BJ (cell line): ENCODE measurements at regions not wholly inside any gene's neighbourhood (a gene's known extent, or its start where the extent isn't known, plus 50 kb on each side); places are given as distances from the start of the nearest gene placed in this dataset.
"Not testable (repeated sequence)": the region's sequence is repeated elsewhere in the genome, so short reads cannot be mapped to it uniquely, and the experiment has no call there.

ENCODE experiments used
- CTCF ChIA-PET: fragments of 350-600 bp; formaldehyde crosslinking; extraction: SDS; loops from one replicate; lab custom pipeline; 2021; ENCODE audit warnings: antibody characterized with exemption, inconsistent platforms; lab: Yijun Ruan, JAX
- POLR2A ChIA-PET: fragments of 300-600 bp; sonication (Branson Sonifier 250); formaldehyde crosslinking; extraction: SDS; loops from one replicate; lab custom pipeline; 2021; ENCODE audit warnings: antibody characterized with exemption; lab: Charles Lee
- DNase-seq: peaks from one replicate; pipeline ENCODE4 v3.0.0-alpha.2; 2011; ENCODE audit warnings: low read depth
- H3K27me3 ChIP-seq: 2 replicates; pipeline ENCODE4 v1.6.0; 2011; ENCODE audit warnings: low read length; ENCODE audit not compliant: control insufficient read depth, insufficient read depth
- H3K36me3 ChIP-seq: 2 replicates; pipeline ENCODE4 v1.5.1; 2011; ENCODE audit warnings: low read length; ENCODE audit not compliant: control insufficient read depth, insufficient read depth
- H3K4me3 ChIP-seq: 2 replicates; pipeline ENCODE4 v1.5.1; 2011; ENCODE audit warnings: low read depth, mild to moderate bottlenecking, control low read depth, low read length
- TF ChIP-seq, protein P1 (sequence below): IDR thresholded peaks from 2 replicates; pipeline ENCODE4 v1.5.1; 2011; ENCODE audit warnings: low read depth, mild to moderate bottlenecking, control low read depth, inconsistent platforms, low read length, moderate library complexity; ENCODE audit not compliant: insufficient read depth

DNA sequence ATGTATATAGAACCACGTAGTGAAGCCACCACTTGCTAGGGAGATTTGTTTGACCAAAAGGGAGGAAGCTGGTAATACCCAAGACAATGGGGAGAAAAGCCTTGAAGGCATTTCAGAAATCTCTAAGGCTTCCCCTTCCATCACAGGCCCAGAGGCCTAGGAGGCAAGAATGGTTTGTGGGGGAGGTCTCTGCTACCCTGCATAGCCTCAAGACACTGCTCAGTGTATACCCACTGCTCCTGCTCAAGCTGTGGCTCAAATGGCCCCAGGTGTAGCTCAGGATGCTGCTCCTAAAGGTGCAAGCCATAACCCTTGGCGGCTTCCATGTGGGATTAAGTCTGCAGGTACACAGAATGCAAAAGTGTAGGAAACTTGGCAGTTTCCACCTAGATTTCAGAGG lies 1105.8 kb downstream of the GATA3 start:
- H3K36me3 ChIP-seq: no peaks in the 10 kb centered on the region
- ChIA-PET POLR2A (no interaction called here), CTCF (no interaction called here)
- no peak overlapping the region for H3K4me3 ChIP-seq
- no peaks in the 10 kb centered on the region for H3K27me3 ChIP-seq
- no peak for DNase-seq
- TF ChIP-seq, protein P1, sequence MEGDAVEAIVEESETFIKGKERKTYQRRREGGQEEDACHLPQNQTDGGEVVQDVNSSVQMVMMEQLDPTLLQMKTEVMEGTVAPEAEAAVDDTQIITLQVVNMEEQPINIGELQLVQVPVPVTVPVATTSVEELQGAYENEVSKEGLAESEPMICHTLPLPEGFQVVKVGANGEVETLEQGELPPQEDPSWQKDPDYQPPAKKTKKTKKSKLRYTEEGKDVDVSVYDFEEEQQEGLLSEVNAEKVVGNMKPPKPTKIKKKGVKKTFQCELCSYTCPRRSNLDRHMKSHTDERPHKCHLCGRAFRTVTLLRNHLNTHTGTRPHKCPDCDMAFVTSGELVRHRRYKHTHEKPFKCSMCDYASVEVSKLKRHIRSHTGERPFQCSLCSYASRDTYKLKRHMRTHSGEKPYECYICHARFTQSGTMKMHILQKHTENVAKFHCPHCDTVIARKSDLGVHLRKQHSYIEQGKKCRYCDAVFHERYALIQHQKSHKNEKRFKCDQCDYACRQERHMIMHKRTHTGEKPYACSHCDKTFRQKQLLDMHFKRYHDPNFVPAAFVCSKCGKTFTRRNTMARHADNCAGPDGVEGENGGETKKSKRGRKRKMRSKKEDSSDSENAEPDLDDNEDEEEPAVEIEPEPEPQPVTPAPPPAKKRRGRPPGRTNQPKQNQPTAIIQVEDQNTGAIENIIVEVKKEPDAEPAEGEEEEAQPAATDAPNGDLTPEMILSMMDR: no peak

DNA sequence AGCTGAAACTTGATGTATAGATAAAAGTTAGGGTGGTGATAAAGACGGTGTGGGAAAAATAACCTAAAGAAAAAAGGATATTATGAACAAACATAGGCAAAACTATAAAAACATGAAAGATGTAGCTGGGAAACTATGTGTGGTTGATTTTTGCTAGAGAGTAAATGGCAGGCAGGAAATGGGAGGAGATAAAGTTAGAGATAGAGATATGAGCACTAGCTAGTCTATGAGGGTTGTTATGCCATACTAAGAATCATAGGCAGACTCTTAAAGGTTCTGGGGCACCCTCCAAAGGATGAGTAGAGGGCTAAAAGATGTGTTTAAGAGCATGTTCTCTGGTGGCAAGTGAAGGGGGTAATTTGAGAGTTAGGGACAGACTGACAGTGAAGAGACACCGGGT lies 1109.2 kb downstream of the GATA3 start:
- Histone ChIP-seq H3K27me3 (no peaks in the 10 kb centered on the region), H3K36me3 (no peaks in the 10 kb centered on the region), H3K4me3 (no peak overlapping the region)
- ChIA-PET POLR2A (no interaction called here), CTCF (no interaction called here)
- TF ChIP-seq, protein P1: no peak
- DNase-seq: no peak

DNA sequence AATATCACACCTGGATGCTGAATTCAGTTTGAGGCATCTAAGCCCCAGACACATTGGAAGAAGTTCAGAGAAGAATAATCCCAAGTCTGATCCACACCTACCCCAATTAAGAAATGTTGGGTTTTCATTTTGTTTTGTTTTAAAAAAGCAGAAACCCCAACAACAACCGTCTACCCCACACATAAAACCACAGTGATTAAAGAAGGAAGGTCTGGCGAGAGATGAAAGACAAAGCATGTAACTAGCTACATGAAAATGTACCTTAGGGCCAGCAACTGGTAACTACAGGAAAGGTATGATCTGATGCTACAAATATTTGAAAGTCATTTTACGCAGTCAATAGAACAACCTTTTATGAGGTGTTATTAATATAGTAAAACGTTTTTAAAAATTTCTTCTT lies 1112.3 kb downstream of the GATA3 start:
- H3K36me3 ChIP-seq: no peaks in the 10 kb centered on the region
- CTCF ChIA-PET: no interaction called here
- no peaks in the 10 kb centered on the region; the same call in 1 of the 2 replicates for H3K27me3 ChIP-seq
- POLR2A ChIA-PET: no interaction called here
- no peak for DNase-seq
- TF ChIP-seq, protein P1: no peak
- H3K4me3 ChIP-seq: no peak overlapping the region

DNA sequence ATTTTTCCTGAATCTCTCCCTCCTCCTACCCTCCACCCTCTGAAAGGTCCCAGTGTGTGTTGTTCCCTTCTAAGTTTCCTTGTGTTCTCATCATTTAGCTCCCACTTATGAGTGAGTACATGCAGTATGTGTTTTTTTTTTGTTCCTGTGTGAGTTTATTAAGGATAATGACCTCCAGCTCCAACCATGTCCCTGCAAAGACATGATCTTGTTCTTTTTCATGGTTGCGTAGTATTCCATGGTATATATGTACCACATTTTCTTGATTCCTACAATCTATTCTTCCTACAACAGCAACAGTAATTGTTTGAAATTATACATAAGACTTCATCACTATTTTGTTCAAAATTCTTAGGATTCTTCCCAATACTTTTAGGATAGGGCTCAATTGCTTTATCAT lies 1117.8 kb downstream of the GATA3 start:
- H3K36me3 ChIP-seq: no peaks in the 10 kb centered on the region
- ChIA-PET CTCF (no interaction called here), POLR2A (no interaction called here)
- H3K4me3 ChIP-seq: no peak overlapping the region
- TF ChIP-seq, protein P1: no peak
- no peaks in the 10 kb centered on the region; the same call in 1 of the 2 replicates for H3K27me3 ChIP-seq
- no peak for DNase-seq

DNA sequence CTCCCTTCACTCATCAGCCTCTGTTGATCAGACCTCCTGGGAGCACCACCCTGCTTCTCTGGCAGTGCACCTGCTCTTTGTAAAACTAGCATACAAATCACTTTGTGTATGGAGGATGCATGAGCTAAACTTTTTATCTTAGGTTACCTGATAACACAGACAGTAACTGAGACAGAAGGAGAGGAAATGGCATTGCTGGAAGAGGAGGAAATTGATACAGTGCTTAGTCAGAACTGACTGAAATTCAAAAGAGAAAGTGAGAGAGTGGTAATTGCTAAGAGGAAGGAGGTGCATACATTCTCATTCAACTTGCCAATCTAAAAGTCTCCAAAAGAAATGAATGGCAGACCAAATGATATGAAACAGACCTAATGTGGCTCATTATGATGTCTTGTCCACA lies 1120.7 kb downstream of the GATA3 start:
- ChIA-PET CTCF (no interaction called here), POLR2A (no interaction called here)
- no peak for DNase-seq
- TF ChIP-seq, protein P1: no peak
- H3K27me3 ChIP-seq: no peaks in the 10 kb centered on the region
- H3K36me3 ChIP-seq: no peaks in the 10 kb centered on the region
- no peak overlapping the region for H3K4me3 ChIP-seq

DNA sequence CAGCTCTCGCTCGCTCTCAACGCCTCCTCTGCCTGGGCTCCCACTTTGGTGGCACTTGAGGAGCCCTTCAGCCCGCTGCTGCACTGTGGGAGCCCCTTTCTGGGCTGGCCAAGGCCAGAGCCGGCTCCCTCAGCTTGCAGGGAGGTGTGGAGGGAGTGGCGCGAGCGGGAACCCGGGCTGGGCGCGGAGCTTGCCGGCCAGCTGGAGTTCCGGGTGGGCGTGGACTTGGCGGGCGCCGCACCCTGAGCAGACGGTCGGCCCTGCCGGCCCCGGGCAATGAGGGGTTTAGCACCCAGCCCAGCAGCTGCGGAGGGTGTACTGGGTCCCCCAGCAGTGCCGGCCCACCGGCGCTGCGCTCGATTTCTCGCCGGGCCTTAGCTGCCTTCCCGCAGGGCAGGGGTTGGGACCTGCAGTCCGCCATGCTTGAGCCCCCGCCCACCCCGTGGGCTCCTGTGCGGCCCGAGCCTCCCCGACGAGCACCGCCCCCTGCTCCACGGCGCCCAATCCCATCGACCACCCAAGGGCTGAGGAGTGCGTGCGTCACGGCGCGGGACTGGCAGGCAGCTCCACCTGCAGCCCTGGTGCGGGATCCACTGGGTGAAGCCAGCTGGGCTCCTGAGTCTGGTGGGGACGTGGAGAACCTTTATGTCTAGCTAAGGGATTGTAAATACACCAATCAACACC lies 1128.9 kb downstream of the GATA3 start:
- CTCF ChIA-PET, H3K36me3 ChIP-seq, H3K4me3 ChIP-seq, H3K27me3 ChIP-seq, DNase-seq, POLR2A ChIA-PET: not testable (repeated sequence)
